Mammary epithelial cell (primary cell): ENCODE measurements at regions not wholly inside any gene's neighbourhood (a gene's known extent, or its start where the extent isn't known, plus 50 kb on each side); places are given as distances from the start of the nearest gene placed in this dataset.

Source experiments
- CTCF ChIP-seq, 2 donors: IDR thresholded peaks in 1 of 2; conservative IDR thresholded peaks in 1 of 2; 2 replicates each; pipeline ENCODE4 v1.5.1; 2011 to 2012; ENCODE audit warnings: inconsistent platforms in 2 of 2, low read length in 2 of 2, mild to moderate bottlenecking in 2 of 2, control low read depth in 1 of 2, low read depth in 1 of 2; ENCODE audit not compliant: insufficient read depth in 1 of 2; ENCODE audit errors: extremely low read depth in 1 of 2
- EZH2 ChIP-seq: IDR thresholded peaks from 2 replicates; pipeline ENCODE4 v1.6.1; 2012; ENCODE audit warnings: low read length, inconsistent platforms, borderline replicate concordance

- TF ChIP-seq CTCF (conservative IDR thresholded peaks at IDR 0.05 in 1 of 2, IDR thresholded peaks at IDR 0.05 in 1 of 2; ENCODE audit: extremely low read depth in 1 of 2, insufficient read depth in 1 of 2, low read depth in 1 of 2, low read length in 2 of 2) (no peak), EZH2 (no peak)
Observed at GRCh38 chr3:87607234-87607633, 330.9 kb upstream of the POU1F1 start.
